ENCODE measurements at regions not wholly inside any gene's neighbourhood (a gene's known extent, or its start where the extent isn't known, plus 50 kb on each side); places are given as distances from the start of the nearest gene placed in this dataset.

GRCh38 chr17:14474591-14474990 lies 173.7 kb downstream of the HS3ST3B1 start:
- Histone ChIP-seq H4K5ac (ENCODE audit: insufficient read length, low read depth, low read length) (no peak overlapping the region), H3K4me2 (ENCODE audit: insufficient read depth in 1 of 2, low read depth in 2 of 2, low read length in 2 of 2) (no peak overlapping the region), H2AK5ac (ENCODE audit: low read depth, low read length) (no peak overlapping the region), H3K56ac (replicated peaks; ENCODE audit: insufficient read length, low read depth, low read length) (no peak overlapping the region), H3K27me3 (replicated peaks in 1 of 4; ENCODE audit: control insufficient read depth in 3 of 4, extremely low read depth in 1 of 4, insufficient read depth in 3 of 4, low read length in 3 of 4) (no peaks in the 10 kb centered on the region), H2BK12ac (ENCODE audit: low read depth, low read length) (no peak overlapping the region), H2BK15ac (ENCODE audit: low read length) (no peak overlapping the region), H4K91ac (replicated peaks; ENCODE audit: insufficient read length, low read length) (no peak overlapping the region), H3K79me1 (ENCODE audit: low read depth, low read length) (no peaks in the 10 kb centered on the region), H3K9ac (replicated peaks in 1 of 4; ENCODE audit: extremely low read depth in 1 of 4, low read depth in 3 of 4, low read length in 3 of 4) (no peak overlapping the region), H3K23ac (ENCODE audit: insufficient read length) (no peak overlapping the region), H3K79me2 (ENCODE audit: control insufficient read depth in 1 of 2, insufficient read depth in 2 of 2, low read length in 2 of 2) (no peaks in the 10 kb centered on the region), H3K18ac (ENCODE audit: extremely low read depth, low read length) (no peak overlapping the region), H3K4me1 (replicated peaks in 1 of 4; ENCODE audit: control insufficient read depth in 3 of 4, insufficient read depth in 4 of 4, low read length in 3 of 4) (no peaks in the 10 kb centered on the region), H2AFZ (ENCODE audit: low read length) (no peak overlapping the region), H3K14ac (ENCODE audit: insufficient read length) (no peak overlapping the region), H2BK120ac (replicated peaks; ENCODE audit: low read depth, low read length) (no peak overlapping the region), H3K36me3 (ENCODE audit: control insufficient read depth in 2 of 4, insufficient read depth in 4 of 4, low read length in 3 of 4) (no peaks in the 10 kb centered on the region), H2BK5ac (ENCODE audit: low read depth, low read length) (no peak overlapping the region), H3K23me2 (ENCODE audit: low read depth, low read length) (no peaks in the 10 kb centered on the region), H3K27ac (ENCODE audit: low read depth, low read length) (no peak overlapping the region), H3K9me3 (ENCODE audit: insufficient read depth in 2 of 2, low read depth in 1 of 2, low read length in 1 of 2) (no peaks in the 10 kb centered on the region), H3K4me3 (ENCODE audit: extremely low read depth in 1 of 4, insufficient read depth in 2 of 4, low read depth in 3 of 4, low read length in 4 of 4) (no peak overlapping the region), H4K8ac (ENCODE audit: extremely low read depth, insufficient read depth, low read length) (no peak overlapping the region), H3K4ac (replicated peaks; ENCODE audit: insufficient read length, low read depth, low read length) (no peak overlapping the region), H2BK20ac (ENCODE audit: low read length) (no peak overlapping the region; the same call in 1 of the 2 replicates), H4K20me1 (replicated peaks in 1 of 2; ENCODE audit: control insufficient read depth in 1 of 2, insufficient read depth in 2 of 2, low read length in 2 of 2) (no peaks in the 10 kb centered on the region)
- ChIA-PET CTCF (ENCODE audit: partially characterized antibody) (no interaction called here), POLR2A (ENCODE audit: partially characterized antibody) (interaction anchor here (1.0 kb wide), 1 partner anchor 165 kb away, joined by 3 read pairs; no protein-coding TSS in a partner anchor)
- WGBS, 2 experiments (ENCODE audit: extremely low coverage in 1 of 2, insufficient coverage in 1 of 2, insufficient read length in 1 of 2, insufficient replicate concordance in 2 of 2, low coverage in 1 of 2, low lambda C conversion rate in 2 of 2, missing lambda C conversion rate in 1 of 2) = 89% methylated on average over 4 of the region's 4 CpGs; no CpG with 5 or more reads in 1 of the 2 experiments
- DNase-seq (ENCODE audit: low read depth in 1 of 2, low spot score in 2 of 2) (no peak), FAIRE-seq (no peak)
- TF ChIP-seq CHD7 (IDR thresholded peaks at IDR 0.05; ENCODE audit: insufficient replicate concordance, low read length) = no peak

Measured in H1 (cell line).